NCI-H2107 (cell line): ENCODE measurements at regions not wholly inside any gene's neighbourhood (a gene's known extent, or its start where the extent isn't known, plus 50 kb on each side); places are given as distances from the start of the nearest gene placed in this dataset.

Experiments used
- DNase-seq: peaks from one replicate; lab custom pipeline; 2025; lab: John Stamatoyannopoulos, UW

- no peak for DNase-seq
These were observed 450.6 kb upstream of the AUTS2 start for GRCh38 chr7:69147631-69148030.

GRCh38 chr7:69149804-69150782 lies 448.2 kb upstream of the AUTS2 start:
- no peak for DNase-seq

GRCh38 chr7:69162326-69162725 lies 435.9 kb upstream of the AUTS2 start:
- no peak for DNase-seq

- DNase-seq, result no peak
These were observed 435.2 kb upstream of the AUTS2 start for GRCh38 chr7:69162931-69163670.

GRCh38 chr7:69166979-69167516 lies 431.2 kb upstream of the AUTS2 start:
- peak; percentile 90 for DNase-seq

GRCh38 chr7:69169386-69169785 lies 428.9 kb upstream of the AUTS2 start:
- no peak for DNase-seq

GRCh38 chr7:69172357-69173077 lies 425.8 kb upstream of the AUTS2 start:
- no peak for DNase-seq

GRCh38 chr7:69173341-69173740 lies 424.9 kb upstream of the AUTS2 start:
- no peak for DNase-seq

- DNase-seq, result no peak
These were observed 424.4 kb upstream of the AUTS2 start for GRCh38 chr7:69173846-69174245.

GRCh38 chr7:69176841-69177240 lies 421.4 kb upstream of the AUTS2 start:
- no peak for DNase-seq

GRCh38 chr7:69177461-69177861 lies 420.8 kb upstream of the AUTS2 start:
- no peak for DNase-seq

- DNase-seq, result no peak
These were observed 420.3 kb upstream of the AUTS2 start for GRCh38 chr7:69177941-69178494.

GRCh38 chr7:69180662-69181061 lies 417.6 kb upstream of the AUTS2 start:
- DNase-seq, result no peak

GRCh38 chr7:69182596-69183467 lies 415.4 kb upstream of the AUTS2 start:
- DNase-seq, result no peak

GRCh38 chr7:69184339-69184738 lies 413.9 kb upstream of the AUTS2 start:
- DNase-seq, result no peak

GRCh38 chr7:69185170-69185569 lies 413.1 kb upstream of the AUTS2 start:
- no peak for DNase-seq

GRCh38 chr7:69186974-69187373 lies 411.3 kb upstream of the AUTS2 start:
- DNase-seq, result no peak

- no peak for DNase-seq
These were observed 410.4 kb upstream of the AUTS2 start for GRCh38 chr7:69187824-69188333.

- DNase-seq, result no peak
These were observed 408.9 kb upstream of the AUTS2 start for GRCh38 chr7:69189406-69189805.

- DNase-seq, result no peak
These were observed 408.2 kb upstream of the AUTS2 start for GRCh38 chr7:69190025-69190424.

- no peak for DNase-seq
These were observed 407.5 kb upstream of the AUTS2 start for GRCh38 chr7:69190763-69191162.
